Neural cell (in vitro differentiated cells): ENCODE measurements at regions not wholly inside any gene's neighbourhood (a gene's known extent, or its start where the extent isn't known, plus 50 kb on each side); places are given as distances from the start of the nearest gene placed in this dataset.

Source experiments
- H2AFZ ChIP-seq: fragments of 200-600, 300-800 bp; sonication (generic), shearing (Covaris generic); 2 replicates; pipeline ENCODE4 v1.6.0; 2014; ENCODE audit warnings: low read depth, mild to moderate bottlenecking, antibody characterized with exemption, low read length, moderate library complexity
- H3F3A ChIP-seq: fragments of 200-600 bp; shearing (Covaris generic); 2 replicates; pipeline ENCODE4 v1.6.1; 2016; ENCODE audit warnings: mild to moderate bottlenecking, moderate library complexity, mixed read lengths, antibody characterized with exemption, low read length; ENCODE audit not compliant: insufficient read depth, poor library complexity, severe bottlenecking
- H3K27ac ChIP-seq: fragments of 200-600, 300-800 bp; sonication (generic), shearing (Covaris generic); 2 replicates; pipeline ENCODE4 v1.5.1; 2014; ENCODE audit warnings: mild to moderate bottlenecking, low read length, moderate library complexity
- H3K27me3 ChIP-seq: fragments of 300-800, 200-600 bp; sonication (generic), shearing (Covaris generic); 2 replicates; pipeline ENCODE4 v1.6.0; 2014; ENCODE audit warnings: mild to moderate bottlenecking, low read depth, low read length, moderate library complexity; ENCODE audit not compliant: insufficient read depth
- H3K36me3 ChIP-seq: fragments of 300-800, 200-600 bp; sonication (generic), shearing (Covaris generic); 2 replicates; pipeline ENCODE4 v1.5.1; 2014; ENCODE audit warnings: mild to moderate bottlenecking, antibody characterized with exemption, low read length, moderate library complexity; ENCODE audit not compliant: insufficient read depth
- H3K4me2 ChIP-seq: fragments of 300-800, 200-600 bp; sonication (generic), shearing (Covaris generic); 2 replicates; pipeline ENCODE4 v1.6.0; 2014; ENCODE audit warnings: mild to moderate bottlenecking, low read length
- H3K4me3 ChIP-seq: fragments of 300-800, 200-600 bp; sonication (generic), shearing (Covaris generic); 2 replicates; pipeline ENCODE4 v1.5.1; 2014; ENCODE audit warnings: mild to moderate bottlenecking, low read length, moderate library complexity
- H3K79me2 ChIP-seq: fragments of 200-600 bp; shearing (Covaris generic); replicated peaks from 2 replicates; pipeline ENCODE4 v1.6.0; 2014; ENCODE audit warnings: mild to moderate bottlenecking, low read length, moderate library complexity; ENCODE audit not compliant: insufficient read depth
- H3K9ac ChIP-seq: fragments of 300-800, 200-600 bp; sonication (generic), shearing (Covaris generic); 2 replicates; pipeline ENCODE4 v1.6.1; 2016; ENCODE audit warnings: mild to moderate bottlenecking, low read length, mixed read lengths
- H3K9me2 ChIP-seq: fragments of 200-600 bp; shearing (Covaris generic); 2 replicates; pipeline ENCODE4 v1.6.1; 2016; ENCODE audit warnings: mild to moderate bottlenecking, low read length, mixed read lengths; ENCODE audit not compliant: insufficient read depth
- H3K9me3 ChIP-seq: fragments of 200-600, 300-800 bp; sonication (generic), shearing (Covaris generic); 2 replicates; pipeline ENCODE4 v1.6.1; 2016; ENCODE audit warnings: mild to moderate bottlenecking, mixed run types, low read length, moderate library complexity, mixed read lengths
- H4K20me1 ChIP-seq: fragments of 200-600 bp; shearing (Covaris generic); 2 replicates; pipeline ENCODE4 v1.6.1; 2016; ENCODE audit warnings: mild to moderate bottlenecking, mixed run types; ENCODE audit not compliant: insufficient read depth
- CTCF ChIP-seq: fragments of 450-650 bp; IDR thresholded peaks from 2 replicates; pipeline ENCODE4 v1.5.1; 2014; ENCODE audit warnings: antibody characterized with exemption, mild to moderate bottlenecking, moderate library complexity; ENCODE audit not compliant: poor library complexity, severe bottlenecking
- EP300 ChIP-seq: fragments of 450-650 bp; conservative IDR thresholded peaks from 2 replicates; pipeline ENCODE4 v1.6.1; 2014; ENCODE audit warnings: antibody characterized with exemption, mild to moderate bottlenecking, moderate library complexity; ENCODE audit not compliant: poor library complexity, severe bottlenecking
- EZH2 ChIP-seq: fragments of 200-600, 300-800 bp; shearing (Covaris generic), sonication (generic); IDR thresholded peaks from 2 replicates; pipeline ENCODE4 v1.6.1; 2014; ENCODE audit warnings: antibody characterized with exemption, low read length, borderline replicate concordance, mild to moderate bottlenecking; ENCODE audit not compliant: insufficient read depth, poor library complexity, severe bottlenecking
- MXI1 ChIP-seq: fragments of 450-650 bp; conservative IDR thresholded peaks from 2 replicates; pipeline ENCODE4 v1.6.1; 2014; ENCODE audit warnings: antibody characterized with exemption, mild to moderate bottlenecking; ENCODE audit not compliant: poor library complexity, severe bottlenecking
- POLR2AphosphoS5 ChIP-seq: IDR thresholded peaks from 2 replicates; pipeline ENCODE4 v1.6.1; 2012
- RAD21 ChIP-seq: fragments of 450-650 bp; conservative IDR thresholded peaks from 2 replicates; pipeline ENCODE4 v1.6.1; 2014; ENCODE audit warnings: antibody characterized with exemption, mild to moderate bottlenecking, moderate library complexity
- REST ChIP-seq: IDR thresholded peaks from 2 replicates; pipeline ENCODE4 v1.6.1; 2012; ENCODE audit warnings: borderline replicate concordance
- SMC3 ChIP-seq: fragments of 450-650 bp; conservative IDR thresholded peaks from 2 replicates; pipeline ENCODE4 v1.6.1; 2014; ENCODE audit warnings: antibody characterized with exemption, mild to moderate bottlenecking, moderate library complexity; ENCODE audit not compliant: poor library complexity
- TAF1 ChIP-seq: IDR thresholded peaks from 2 replicates; pipeline ENCODE4 v1.6.1; 2012; ENCODE audit warnings: low read depth

GRCh38 chr4:181293541-181293940 lies 949.7 kb upstream of the TENM3 start:
- no peaks in the 10 kb centered on the region for H4K20me1 ChIP-seq
- H3K27me3 ChIP-seq, result no peaks in the 10 kb centered on the region
- H3F3A ChIP-seq, result no peaks in the 10 kb centered on the region
- no peaks in the 10 kb centered on the region for H3K79me2 ChIP-seq
- H3K27ac ChIP-seq, result no peak overlapping the region
- no peak overlapping the region for H2AFZ ChIP-seq
- H3K36me3 ChIP-seq, result no peaks in the 10 kb centered on the region
- TF ChIP-seq SMC3 (no peak), EZH2 (no peak), EP300 (no peak), RAD21 (no peak), TAF1 (no peak), REST (no peak), MXI1 (no peak), POLR2AphosphoS5 (no peak), CTCF (no peak)
- H3K4me3 ChIP-seq, result no peak overlapping the region
- H3K9me3 ChIP-seq, result no peaks in the 10 kb centered on the region
- H3K4me2 ChIP-seq, result no peak overlapping the region
- H3K9ac ChIP-seq, result no peak overlapping the region
- no peaks in the 10 kb centered on the region for H3K9me2 ChIP-seq

- TF ChIP-seq CTCF (no peak), MXI1 (no peak)
- no peak overlapping the region for H2AFZ ChIP-seq
- H3K36me3 ChIP-seq, result no peaks in the 10 kb centered on the region
- no peak overlapping the region for H3K27ac ChIP-seq
- H3K79me2 ChIP-seq, result no peaks in the 10 kb centered on the region
- H3K9me2 ChIP-seq, result no peaks in the 10 kb centered on the region
- H3K4me3 ChIP-seq, result no peak overlapping the region
- no peaks in the 10 kb centered on the region for H3K9me3 ChIP-seq
- H3K9ac ChIP-seq, result no peak overlapping the region
- no peaks in the 10 kb centered on the region for H3K27me3 ChIP-seq
- H4K20me1 ChIP-seq, result no peaks in the 10 kb centered on the region
- no peak overlapping the region for H3K4me2 ChIP-seq
- no peaks in the 10 kb centered on the region for H3F3A ChIP-seq
These were observed 948.8 kb upstream of the TENM3 start for GRCh38 chr4:181294421-181294820.
